ENCODE measurements at regions not wholly inside any gene's neighbourhood (a gene's known extent, or its start where the extent isn't known, plus 50 kb on each side); places are given as distances from the start of the nearest gene placed in this dataset.

DNA sequence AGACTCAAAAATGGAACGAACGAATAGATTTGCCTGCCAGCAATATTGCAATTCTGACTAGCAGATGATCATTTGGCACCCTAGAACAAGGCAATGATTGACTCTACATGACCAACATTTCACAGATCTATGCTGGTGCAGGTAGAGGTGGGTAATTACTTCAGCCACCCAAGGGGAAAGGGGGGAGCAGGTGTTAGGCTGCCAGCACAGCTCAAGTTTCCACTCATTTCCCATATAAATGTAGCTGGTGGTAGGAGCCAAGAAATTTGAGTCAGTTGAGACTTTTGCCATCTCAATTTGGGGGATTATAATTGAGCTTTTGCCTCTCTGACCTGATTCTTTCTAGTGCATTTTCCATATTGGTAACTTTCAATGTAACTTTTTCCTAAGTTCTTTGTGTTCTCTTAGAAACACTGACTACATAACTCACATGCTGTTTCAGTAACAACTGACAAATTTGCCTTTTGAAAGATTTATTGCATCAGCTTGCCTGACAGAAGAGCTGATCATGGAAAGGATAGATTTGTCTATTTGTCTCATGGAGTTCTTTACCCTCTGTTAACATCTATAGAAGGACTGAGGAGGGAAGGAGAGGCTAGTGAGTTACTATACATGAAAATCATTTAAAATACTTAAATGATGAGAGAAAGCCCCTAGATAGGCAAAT is 902.5 kb downstream of the ZPLD1 start:
- no peak overlapping the region for H3K27ac Mint-ChIP-seq
- H3K36me3 Mint-ChIP-seq, result no peaks in the 10 kb centered on the region
- no peaks in the 10 kb centered on the region for H3K4me1 Mint-ChIP-seq
- no peaks in the 10 kb centered on the region for H3K9me3 Mint-ChIP-seq
- no peak overlapping the region for H3K4me3 Mint-ChIP-seq
- no peaks in the 10 kb centered on the region for H3K27me3 Mint-ChIP-seq
- DNase-seq, result no peak

DNA sequence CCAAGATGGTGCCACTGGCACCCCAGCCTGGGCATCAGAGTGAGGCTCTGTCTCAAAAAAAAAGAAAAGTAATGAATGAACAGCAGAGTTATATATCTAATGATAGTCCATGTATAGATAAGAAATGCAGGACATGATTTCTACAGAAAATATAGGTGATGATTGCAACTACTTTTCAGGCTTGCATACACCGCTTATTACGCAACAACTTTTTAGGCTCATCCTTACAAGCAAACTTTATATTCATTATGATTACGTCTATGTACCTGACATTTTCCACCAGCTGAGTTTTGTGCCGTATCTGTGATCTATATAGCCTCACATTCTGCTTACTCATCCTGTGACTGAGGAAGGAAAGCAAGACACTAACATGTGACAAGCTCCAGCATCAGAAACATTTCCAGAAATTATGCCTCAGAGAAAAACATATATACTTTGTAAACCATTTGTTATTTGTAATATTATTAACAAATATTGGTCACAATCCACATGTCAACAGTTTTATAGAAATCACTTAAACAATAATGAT is 906.3 kb downstream of the ZPLD1 start:
- DNase-seq, result no peak
- no peaks in the 10 kb centered on the region for H3K4me1 Mint-ChIP-seq
- no peaks in the 10 kb centered on the region for H3K27me3 Mint-ChIP-seq
- no peak overlapping the region for H3K4me3 Mint-ChIP-seq
- no peaks in the 10 kb centered on the region for H3K9me3 Mint-ChIP-seq
- H3K27ac Mint-ChIP-seq, result no peak overlapping the region
- H3K36me3 Mint-ChIP-seq, result no peaks in the 10 kb centered on the region

DNA sequence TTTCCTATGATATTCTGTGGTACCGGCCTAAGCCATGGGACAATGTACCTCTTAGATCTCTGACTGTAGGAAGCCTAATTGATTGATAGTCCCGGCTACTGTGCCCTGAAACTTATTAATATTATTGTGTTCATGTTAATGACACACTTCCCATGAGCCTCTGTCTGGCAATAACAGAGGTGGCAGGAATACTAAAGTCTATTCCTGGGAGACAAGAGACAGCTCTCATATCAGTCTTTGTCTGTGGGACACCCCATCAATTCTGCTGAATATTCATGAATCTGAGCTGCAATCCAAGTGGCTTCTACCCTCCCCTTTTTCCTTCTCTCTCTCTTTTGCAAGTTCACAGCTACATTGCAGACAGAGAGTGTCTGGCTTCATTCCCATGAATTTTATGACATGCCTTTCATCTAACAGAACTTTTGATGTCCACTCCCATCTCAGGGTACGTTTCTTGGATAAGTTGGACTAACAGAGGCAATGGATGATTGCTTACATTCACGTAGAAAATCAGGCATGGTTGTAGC is 907.5 kb downstream of the ZPLD1 start:
- no peak overlapping the region for H3K27ac Mint-ChIP-seq
- no peaks in the 10 kb centered on the region for H3K27me3 Mint-ChIP-seq
- H3K36me3 Mint-ChIP-seq, result no peaks in the 10 kb centered on the region
- H3K4me3 Mint-ChIP-seq, result no peak overlapping the region
- no peaks in the 10 kb centered on the region for H3K4me1 Mint-ChIP-seq
- H3K9me3 Mint-ChIP-seq, result no peaks in the 10 kb centered on the region
- no peak for DNase-seq

DNA sequence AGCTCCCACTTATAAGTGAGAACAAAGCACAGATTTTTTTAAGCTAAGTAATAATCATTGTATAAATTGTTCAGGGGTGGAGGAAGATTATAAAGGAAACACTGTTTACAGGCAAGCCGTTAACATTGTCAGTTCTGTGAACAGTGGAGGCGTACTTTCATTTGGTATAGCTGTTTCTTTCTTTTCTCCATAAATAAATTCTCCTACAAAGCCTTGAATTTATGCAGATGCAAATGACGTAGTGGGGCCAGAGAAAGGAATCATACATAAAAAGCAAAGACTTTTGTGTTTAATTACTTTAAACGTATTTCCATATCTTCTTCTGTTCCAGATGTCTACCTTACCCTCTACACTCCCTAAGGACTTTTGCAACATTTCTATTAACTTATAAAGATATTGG is 914.9 kb downstream of the ZPLD1 start:
- H3K27ac Mint-ChIP-seq, result no peak overlapping the region
- H3K4me3 Mint-ChIP-seq, result no peak overlapping the region
- H3K9me3 Mint-ChIP-seq, result no peaks in the 10 kb centered on the region
- DNase-seq, result no peak
- no peaks in the 10 kb centered on the region for H3K36me3 Mint-ChIP-seq
- H3K27me3 Mint-ChIP-seq, result no peaks in the 10 kb centered on the region
- H3K4me1 Mint-ChIP-seq, result no peaks in the 10 kb centered on the region

DNA sequence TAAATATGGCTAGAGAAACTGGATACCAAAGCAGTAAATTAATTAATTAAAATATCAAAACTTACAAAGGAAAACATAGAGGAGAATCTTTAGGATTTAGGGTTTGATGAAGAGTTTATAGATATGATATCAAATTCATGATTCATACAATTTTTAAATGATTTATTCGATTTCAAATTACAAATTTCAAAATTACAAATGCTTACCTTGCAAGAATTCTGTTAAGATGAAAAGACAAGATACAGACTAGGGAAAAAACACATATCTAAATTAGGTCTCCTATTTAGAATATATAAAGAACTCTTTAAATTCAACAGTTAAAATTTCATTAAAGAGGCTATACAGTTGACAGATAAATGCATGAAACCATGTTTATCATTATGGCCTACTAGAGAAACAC is 930.7 kb downstream of the ZPLD1 start:
- Mint-ChIP-seq H3K36me3 (no peaks in the 10 kb centered on the region), H3K4me3 (no peak overlapping the region), H3K4me1 (no peaks in the 10 kb centered on the region), H3K9me3 (peaks cover 1% of the 10 kb centered on the region), H3K27ac (no peak overlapping the region), H3K27me3 (no peaks in the 10 kb centered on the region)
- DNase-seq, result no peak

DNA sequence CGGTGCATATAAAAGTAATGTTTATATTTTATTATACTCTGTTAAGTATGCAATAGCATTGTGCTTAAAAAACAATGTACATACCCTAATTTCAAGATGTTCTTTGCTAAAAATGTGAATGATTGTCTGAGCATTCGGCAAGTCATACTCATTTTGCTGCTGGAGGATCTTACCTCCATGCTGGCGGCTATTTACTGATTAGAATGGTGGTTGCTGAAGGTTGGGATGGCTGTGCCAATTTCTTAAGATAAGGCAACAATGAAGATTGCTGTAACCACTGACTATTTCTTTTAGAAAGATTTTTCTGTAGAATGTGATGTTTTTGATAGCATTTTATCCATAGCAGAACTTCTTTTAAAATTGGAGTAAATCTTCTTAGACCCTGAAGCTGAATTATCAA is 932.7 kb downstream of the ZPLD1 start:
- Mint-ChIP-seq H3K9me3 (peaks cover 1% of the 10 kb centered on the region), H3K27me3 (no peaks in the 10 kb centered on the region), H3K27ac (no peak overlapping the region), H3K36me3 (no peaks in the 10 kb centered on the region), H3K4me3 (no peak overlapping the region), H3K4me1 (no peaks in the 10 kb centered on the region)
- no peak for DNase-seq

DNA sequence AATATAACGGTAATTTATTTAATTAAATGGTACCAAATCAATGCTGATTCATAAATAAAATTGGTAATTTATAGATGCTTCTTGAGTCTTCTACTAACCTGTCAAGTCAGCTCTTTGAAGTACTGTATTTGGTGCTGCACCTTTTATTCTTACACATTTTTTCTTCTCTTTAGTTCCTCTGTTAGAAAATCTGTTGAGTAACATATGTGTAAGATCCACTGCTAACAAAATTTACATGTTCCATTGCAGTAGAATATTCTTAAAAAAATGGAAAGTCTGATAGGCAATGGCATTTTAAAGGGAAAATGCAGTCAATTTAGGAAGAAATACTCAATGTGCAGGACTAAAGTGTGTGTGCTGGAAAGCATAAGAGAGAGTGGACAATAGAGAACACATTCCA is 936.6 kb downstream of the ZPLD1 start:
- H3K4me1 Mint-ChIP-seq, result no peaks in the 10 kb centered on the region
- DNase-seq, result no peak
- H3K4me3 Mint-ChIP-seq, result no peak overlapping the region
- H3K9me3 Mint-ChIP-seq, result peaks cover 3% of the 10 kb centered on the region
- no peak overlapping the region for H3K27ac Mint-ChIP-seq
- no peaks in the 10 kb centered on the region for H3K36me3 Mint-ChIP-seq
- H3K27me3 Mint-ChIP-seq, result no peaks in the 10 kb centered on the region

DNA sequence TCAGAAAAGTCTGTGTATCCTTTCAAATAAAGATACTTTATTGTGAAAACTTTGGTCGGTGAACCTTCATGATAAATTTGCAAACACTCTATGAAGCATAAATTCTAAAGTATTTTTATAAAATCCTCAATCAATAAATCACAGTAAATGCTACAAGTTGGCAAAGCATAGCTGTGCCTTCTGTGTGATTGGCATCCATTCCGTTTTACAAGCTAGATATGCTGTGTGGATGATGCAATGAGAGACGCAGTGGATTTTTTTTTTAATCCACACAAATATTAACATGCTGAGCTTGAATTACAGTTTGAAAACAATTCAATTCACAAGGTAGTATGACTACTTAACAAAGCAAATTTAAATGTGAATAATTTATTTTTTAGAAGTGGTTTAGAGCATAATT is 937.2 kb downstream of the ZPLD1 start:
- Mint-ChIP-seq H3K4me3 (no peak overlapping the region), H3K27ac (no peak overlapping the region), H3K27me3 (no peaks in the 10 kb centered on the region), H3K4me1 (no peaks in the 10 kb centered on the region), H3K9me3 (peaks cover 3% of the 10 kb centered on the region), H3K36me3 (no peaks in the 10 kb centered on the region)
- DNase-seq, result no peak

DNA sequence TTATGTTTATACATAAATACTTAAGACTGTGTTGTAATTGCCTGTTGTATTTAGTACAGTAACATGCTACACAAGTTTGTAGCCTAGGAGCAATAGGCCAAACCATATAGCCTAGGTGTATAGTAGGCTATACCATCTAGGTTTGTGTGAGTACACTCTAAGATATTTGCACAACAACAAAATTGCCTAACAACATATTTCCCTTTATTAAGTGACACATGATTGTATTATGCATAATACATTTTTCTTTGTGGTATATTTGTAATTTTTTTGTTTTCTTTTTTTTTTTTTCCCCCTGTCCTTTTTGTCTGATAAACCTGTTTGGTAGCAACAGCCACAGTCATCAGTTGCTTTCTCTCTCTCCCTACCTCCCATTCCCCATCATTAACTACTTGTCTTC is 945.6 kb downstream of the ZPLD1 start:
- Mint-ChIP-seq H3K27me3 (no peaks in the 10 kb centered on the region), H3K9me3 (no peaks in the 10 kb centered on the region), H3K27ac (no peak overlapping the region), H3K4me3 (no peak overlapping the region), H3K4me1 (no peaks in the 10 kb centered on the region), H3K36me3 (no peaks in the 10 kb centered on the region)
- DNase-seq, result no peak

DNA sequence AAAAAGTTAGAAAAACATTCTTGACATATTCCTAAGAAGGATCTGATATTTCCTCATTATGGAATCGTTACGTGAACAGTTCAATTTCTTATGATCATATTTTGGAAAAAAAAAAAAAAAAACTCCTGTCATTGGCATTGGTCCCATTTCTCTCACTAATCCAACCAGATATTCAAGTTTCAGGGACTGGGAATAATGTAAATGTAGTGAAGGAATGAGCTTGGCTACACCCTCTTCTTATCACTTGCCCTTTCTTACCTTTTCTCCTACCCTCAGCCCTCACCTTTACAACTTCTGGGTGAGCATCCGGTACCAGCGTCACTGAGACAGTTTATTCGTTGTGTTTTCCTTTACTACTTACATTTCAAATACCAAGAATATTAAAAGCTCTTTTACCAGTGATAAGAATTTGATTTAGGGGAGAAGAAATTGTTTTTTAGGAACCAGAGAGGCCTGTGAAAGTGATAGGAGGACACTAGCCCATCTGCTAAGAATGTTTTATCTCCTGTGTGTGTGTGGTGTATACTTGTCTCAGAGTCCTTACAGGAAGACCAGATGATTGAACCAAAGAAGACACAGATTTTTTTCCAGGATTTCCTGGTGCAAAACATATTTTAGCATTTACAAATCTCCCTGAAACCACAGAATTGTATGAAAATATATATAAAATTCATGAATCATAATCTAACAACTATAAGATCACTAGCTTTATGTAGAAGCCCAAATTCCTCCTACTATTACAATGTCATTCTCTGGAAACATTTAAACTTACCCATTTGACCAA is 946.7 kb downstream of the ZPLD1 start:
- H3K27me3 Mint-ChIP-seq, result no peaks in the 10 kb centered on the region
- H3K4me3 Mint-ChIP-seq, result no peak overlapping the region
- no peak for DNase-seq
- H3K36me3 Mint-ChIP-seq, result no peaks in the 10 kb centered on the region
- no peak overlapping the region for H3K27ac Mint-ChIP-seq
- H3K4me1 Mint-ChIP-seq, result no peaks in the 10 kb centered on the region
- no peaks in the 10 kb centered on the region for H3K9me3 Mint-ChIP-seq

DNA sequence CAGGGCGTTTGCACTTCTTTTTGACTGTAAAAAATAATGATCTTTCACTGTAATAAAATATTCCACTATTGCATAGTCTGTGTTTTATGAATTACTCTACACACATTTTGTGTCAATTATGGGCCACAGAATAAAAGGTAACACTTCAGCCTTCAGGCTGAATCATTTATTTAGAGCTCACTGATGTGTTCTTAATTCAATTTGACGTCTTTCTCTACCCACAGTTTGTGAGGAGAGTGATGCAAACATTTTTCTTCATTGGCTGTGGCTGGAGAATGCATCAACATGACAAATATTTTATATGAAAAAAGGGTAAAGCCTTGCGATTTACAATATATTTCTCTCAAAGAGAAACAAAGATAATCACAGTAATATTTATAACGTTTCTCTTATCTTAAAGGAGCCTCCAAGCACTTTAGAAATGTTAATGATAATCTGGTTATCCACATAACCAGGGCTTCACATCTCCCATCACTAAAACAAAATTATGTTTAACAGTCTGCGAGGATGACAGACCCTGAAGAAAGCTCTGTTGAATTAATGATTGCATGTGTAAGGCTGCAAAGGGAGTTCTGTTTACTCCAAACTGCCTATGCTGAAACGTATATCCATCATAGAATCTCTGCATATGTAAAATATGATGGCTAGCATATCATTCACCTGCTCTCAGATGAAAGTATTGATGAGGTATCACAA is 951.3 kb downstream of the ZPLD1 start:
- Mint-ChIP-seq H3K36me3 (no peaks in the 10 kb centered on the region), H3K9me3 (no peaks in the 10 kb centered on the region), H3K27me3 (no peaks in the 10 kb centered on the region), H3K27ac (no peak overlapping the region), H3K4me3 (no peak overlapping the region), H3K4me1 (no peaks in the 10 kb centered on the region)
- no peak for DNase-seq

DNA sequence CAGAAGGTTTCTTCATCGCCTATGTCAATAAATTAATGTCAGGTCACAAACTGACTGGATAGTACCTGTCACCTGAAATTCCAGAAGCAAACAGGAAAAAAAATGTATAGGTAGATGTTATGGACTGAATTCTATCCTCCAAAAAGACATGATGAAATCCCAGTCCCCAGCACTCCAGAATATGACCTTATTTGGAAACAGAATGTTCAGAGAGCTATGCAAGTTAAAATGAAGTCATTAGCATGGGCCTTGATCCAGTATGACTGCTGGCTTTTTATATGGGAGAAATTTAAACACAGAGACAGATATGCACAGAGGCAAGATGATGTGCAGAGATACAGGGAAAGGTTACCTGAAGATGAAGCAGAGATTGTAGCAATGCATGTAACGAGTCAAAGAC is 953.4 kb downstream of the ZPLD1 start:
- H3K27ac Mint-ChIP-seq, result no peak overlapping the region
- no peaks in the 10 kb centered on the region for H3K4me1 Mint-ChIP-seq
- no peak overlapping the region for H3K4me3 Mint-ChIP-seq
- no peaks in the 10 kb centered on the region for H3K27me3 Mint-ChIP-seq
- no peaks in the 10 kb centered on the region for H3K36me3 Mint-ChIP-seq
- no peak for DNase-seq
- H3K9me3 Mint-ChIP-seq, result no peaks in the 10 kb centered on the region

DNA sequence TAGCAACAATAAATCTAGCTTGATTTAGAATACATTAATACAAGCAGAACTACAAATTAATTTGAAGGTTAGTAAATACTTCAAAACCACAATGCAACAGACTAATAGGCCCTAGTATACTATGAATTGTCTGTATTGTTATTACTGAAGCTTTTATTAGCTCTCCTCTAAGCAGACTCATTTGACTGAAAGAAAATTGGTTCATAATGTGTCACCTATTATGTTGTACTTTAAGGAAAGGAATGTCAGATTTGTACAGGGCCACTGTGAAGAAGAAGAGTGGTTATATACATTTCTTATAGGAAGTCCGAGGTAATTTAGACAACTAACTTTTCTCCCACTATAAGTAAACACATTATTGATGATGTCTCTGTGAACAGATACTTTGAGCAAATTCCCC is 954.5 kb downstream of the ZPLD1 start:
- H3K9me3 Mint-ChIP-seq, result no peaks in the 10 kb centered on the region
- no peaks in the 10 kb centered on the region for H3K27me3 Mint-ChIP-seq
- H3K4me3 Mint-ChIP-seq, result no peak overlapping the region
- no peaks in the 10 kb centered on the region for H3K4me1 Mint-ChIP-seq
- no peak overlapping the region for H3K27ac Mint-ChIP-seq
- no peak for DNase-seq
- H3K36me3 Mint-ChIP-seq, result no peaks in the 10 kb centered on the region

DNA sequence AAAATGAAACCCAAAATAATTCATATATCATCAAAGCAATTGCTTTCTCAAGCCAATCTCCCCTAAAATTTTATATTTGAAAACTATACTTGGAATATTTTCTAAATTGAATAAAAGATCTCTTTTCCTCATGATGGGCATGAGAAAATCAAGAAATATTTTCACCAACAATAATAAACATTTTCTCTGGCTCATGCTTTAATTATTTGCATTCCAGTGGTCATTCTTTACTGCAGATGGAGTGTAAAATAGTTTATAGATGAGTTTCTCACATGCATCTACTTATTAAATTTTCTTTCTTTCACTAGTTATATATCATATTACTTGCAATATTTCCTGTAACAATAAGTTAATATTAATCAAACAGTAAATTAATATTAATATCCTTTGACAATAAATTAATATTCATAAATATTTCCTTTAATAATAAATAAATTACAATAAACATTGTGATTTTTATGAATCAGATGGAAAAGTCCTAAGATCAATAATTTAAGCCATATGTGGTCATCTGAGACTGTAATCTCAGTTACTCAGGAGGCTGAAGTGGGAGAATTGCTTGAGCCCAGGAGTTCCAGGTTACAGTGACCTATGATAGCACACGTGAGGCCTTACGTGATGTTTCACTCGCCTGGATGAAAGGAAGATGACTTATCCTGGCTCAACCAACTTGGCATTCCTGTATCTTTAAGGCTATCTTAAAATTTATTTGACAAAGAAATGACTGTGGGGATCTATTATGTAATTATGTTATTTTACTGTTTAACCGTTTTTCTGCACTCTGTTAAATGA is 958.8 kb downstream of the ZPLD1 start:
- peaks cover 4% of the 10 kb centered on the region for H3K9me3 Mint-ChIP-seq
- no peaks in the 10 kb centered on the region for H3K4me1 Mint-ChIP-seq
- no peaks in the 10 kb centered on the region for H3K27me3 Mint-ChIP-seq
- H3K27ac Mint-ChIP-seq, result no peak overlapping the region
- no peaks in the 10 kb centered on the region for H3K36me3 Mint-ChIP-seq
- DNase-seq, result no peak
- no peak overlapping the region for H3K4me3 Mint-ChIP-seq

DNA sequence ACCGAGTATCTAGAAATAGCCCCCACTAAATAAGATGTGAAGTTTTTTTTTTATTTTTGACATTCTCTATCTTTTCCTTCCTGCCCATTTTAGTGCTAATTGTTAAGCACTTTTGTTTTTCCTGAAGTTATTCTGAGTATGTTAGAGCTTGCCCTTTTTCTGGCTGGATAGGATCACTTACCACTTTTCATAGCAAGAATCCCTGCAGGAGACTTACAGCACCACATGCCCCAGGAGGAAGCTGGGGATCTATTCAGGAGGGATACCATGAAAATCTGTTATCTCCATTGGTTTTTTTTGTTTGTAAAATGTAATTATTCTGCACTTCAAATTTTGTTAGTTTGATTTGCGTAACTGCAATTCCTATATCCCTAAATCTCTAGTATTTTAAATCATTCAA is 968.4 kb downstream of the ZPLD1 start:
- H3K4me3 Mint-ChIP-seq, result no peak overlapping the region
- H3K4me1 Mint-ChIP-seq, result no peaks in the 10 kb centered on the region
- peaks cover 2% of the 10 kb centered on the region for H3K9me3 Mint-ChIP-seq
- H3K27ac Mint-ChIP-seq, result no peak overlapping the region
- H3K27me3 Mint-ChIP-seq, result no peaks in the 10 kb centered on the region
- DNase-seq, result no peak
- H3K36me3 Mint-ChIP-seq, result no peaks in the 10 kb centered on the region

All from activated naive CD8-positive, alpha-beta T cell treated with anti-CD3 and anti-CD28 coated beads for 36 hours (primary cell).